LNCaP clone FGC (cell line): ENCODE measurements at regions not wholly inside any gene's neighbourhood (a gene's known extent, or its start where the extent isn't known, plus 50 kb on each side); places are given as distances from the start of the nearest gene placed in this dataset.

Experiments used
- DNase-seq: peaks from one replicate; pipeline ENCODE4 v3.0.0-alpha.2; 2011; ENCODE audit warnings: low read depth
- H3K4me3 ChIP-seq: 2 replicates; pipeline ENCODE4 v1.5.1; 2011; ENCODE audit warnings: mild to moderate bottlenecking, low read depth, low read length, control low read depth
- CTCF ChIP-seq: IDR thresholded peaks from 2 replicates; pipeline ENCODE4 v1.5.1; 2012; ENCODE audit warnings: mild to moderate bottlenecking; ENCODE audit not compliant: control insufficient read depth, insufficient read depth; ENCODE audit errors: extremely low read depth

- no peak for DNase-seq
- H3K4me3 ChIP-seq = no peak overlapping the region
- TF ChIP-seq CTCF = no peak
Measured at GRCh38 chr10:8767591-8767990, 713.1 kb downstream of the GATA3 start.

GRCh38 chr10:8768341-8768740, 713.9 kb downstream of the GATA3 start:
- no peak overlapping the region for H3K4me3 ChIP-seq
- TF ChIP-seq CTCF = no peak
- DNase-seq = no peak

GRCh38 chr10:8768852-8769251, 714.4 kb downstream of the GATA3 start:
- H3K4me3 ChIP-seq = no peak overlapping the region
- no peak for TF ChIP-seq CTCF
- DNase-seq = no peak

- no peak for TF ChIP-seq CTCF
- no peak overlapping the region for H3K4me3 ChIP-seq
- DNase-seq = no peak
Measured at GRCh38 chr10:8776926-8777622, 722.6 kb downstream of the GATA3 start.

- no peak for TF ChIP-seq CTCF
- no peak for DNase-seq
- no peak overlapping the region for H3K4me3 ChIP-seq
Measured at GRCh38 chr10:8778713-8779112, 724.2 kb downstream of the GATA3 start.

GRCh38 chr10:8787649-8788048, 733.2 kb downstream of the GATA3 start:
- H3K4me3 ChIP-seq = no peak overlapping the region
- no peak for TF ChIP-seq CTCF
- no peak for DNase-seq

GRCh38 chr10:8790390-8790789, 735.9 kb downstream of the GATA3 start:
- TF ChIP-seq CTCF = no peak
- H3K4me3 ChIP-seq = no peak overlapping the region
- DNase-seq = peak; percentile 43
